HepG2 (cell line): ENCODE measurements at regions not wholly inside any gene's neighbourhood (a gene's known extent, or its start where the extent isn't known, plus 50 kb on each side); places are given as distances from the start of the nearest gene placed in this dataset.
A peak's percentile ranks its signal among the peaks of the same experiment; 100 is the strongest.

Experiments
- CCDC6 ChIP-seq: sonication (generic); formaldehyde crosslinking; IDR thresholded peaks from 2 replicates; pipeline ENCODE4 v1.8.1; 2022; ENCODE audit warnings: mild to moderate bottlenecking, missing genetic modification reagents, moderate library complexity
- FOSL2 ChIP-seq: sonication (generic); formaldehyde crosslinking; IDR thresholded peaks from 2 replicates; pipeline ENCODE4 v1.4.0; 2020; ENCODE audit warnings: missing genetic modification reagents
- GABPA ChIP-seq, 2 experiments: IDR thresholded peaks; 2 replicates each; pipeline ENCODE4 v1.6.1; 2011 to 2016; ENCODE audit warnings: low read depth in 2 of 2, low read length in 1 of 2, missing biosample characterization in 1 of 2, missing genetic modification characterization in 1 of 2
- HMGXB4 ChIP-seq, 2 experiments: sonication (generic) in 1 of 2; formaldehyde crosslinking in 1 of 2; IDR thresholded peaks; 2 replicates each; pipeline versions ENCODE4 v1.4.0 to v1.6.1; 2018 to 2020; ENCODE audit warnings: missing genetic modification reagents in 2 of 2, borderline replicate concordance in 1 of 2, low read depth in 1 of 2, mild to moderate bottlenecking in 1 of 2, missing biosample characterization in 1 of 2
- IKZF1 ChIP-seq: fragments of 450-650 bp; IDR thresholded peaks from 2 replicates; pipeline ENCODE4 v1.7.1; 2016
- MIER3 ChIP-seq: IDR thresholded peaks from 2 replicates; pipeline ENCODE4 v1.6.1; 2016; ENCODE audit warnings: missing compliant biosample characterization, borderline replicate concordance
- NCOR1 ChIP-seq: fragments of 200-600 bp; sonication (generic); IDR thresholded peaks from 2 replicates; pipeline ENCODE4 v1.7.0; 2017; ENCODE audit warnings: antibody characterized with exemption, low read length, borderline replicate concordance
- SALL2 ChIP-seq: sonication (generic); formaldehyde crosslinking; IDR thresholded peaks from 2 replicates; pipeline ENCODE4 v1.8.1; 2023; ENCODE audit warnings: mild to moderate bottlenecking, missing genetic modification reagents, inconsistent platforms
- SP4 ChIP-seq: sonication (generic); formaldehyde crosslinking; IDR thresholded peaks from 2 replicates; pipeline ENCODE4 v1.8.1; 2023; ENCODE audit warnings: mild to moderate bottlenecking, missing genetic modification reagents
- SUZ12 ChIP-seq: fragments of 150-350 bp; IDR thresholded peaks from 2 replicates; pipeline ENCODE4 v1.6.1; 2014; ENCODE audit warnings: low read depth, low read length
- U2AF1 ChIP-seq: fragments of 200-400 bp; formaldehyde crosslinking; optimal IDR thresholded peaks from 2 replicates; pipeline ENCODE3; 2017; ENCODE audit warnings: mild to moderate bottlenecking, low read depth, low read length
- ZBTB21 ChIP-seq: sonication (generic); formaldehyde crosslinking; IDR thresholded peaks from 2 replicates; pipeline ENCODE4 v1.4.0; 2020; ENCODE audit warnings: missing genetic modification reagents
- ZNF10 ChIP-seq: sonication (generic); formaldehyde crosslinking; IDR thresholded peaks from 2 replicates; pipeline ENCODE4 v1.4.0; 2020; ENCODE audit warnings: mild to moderate bottlenecking, low read depth, missing genetic modification reagents, borderline replicate concordance
- ZNF3 ChIP-seq: IDR thresholded peaks from 2 replicates; pipeline ENCODE4 v1.7.0; 2017; ENCODE audit warnings: inconsistent platforms
- ZNF44 ChIP-seq: sonication (generic); formaldehyde crosslinking; IDR thresholded peaks from 2 replicates; pipeline ENCODE4 v1.5.1; 2020; ENCODE audit warnings: mild to moderate bottlenecking, missing genetic modification reagents
- ZNF644 ChIP-seq: IDR thresholded peaks from 2 replicates; pipeline ENCODE4 v1.6.1; 2016; ENCODE audit warnings: low read depth
- ZNF687 ChIP-seq: sonication (generic); formaldehyde crosslinking; IDR thresholded peaks from 2 replicates; pipeline ENCODE4 v1.5.1; 2020; ENCODE audit warnings: mild to moderate bottlenecking, missing genetic modification reagents, moderate library complexity
- ZNF691 ChIP-seq: sonication (generic); formaldehyde crosslinking; IDR thresholded peaks from 2 replicates; pipeline ENCODE4 v1.4.0; 2020; ENCODE audit warnings: missing genetic modification reagents, low read depth, mild to moderate bottlenecking, borderline replicate concordance

- TF ChIP-seq ZNF687 (CRISPR knock-in tag) (peak; percentile 56; the same call in 1 of the 2 replicates), MIER3 (CRISPR knock-in tag) (peak; percentile 97), ZNF644 (CRISPR knock-in tag) (peak; percentile 100), HMGXB4 (CRISPR knock-in tag; IDR thresholded peaks at IDR 0.05; ENCODE audit: borderline replicate concordance in 1 of 2, low read depth in 1 of 2) (peak; percentile 28 to 75; a peak in 1 of 4 replicates), CCDC6 (CRISPR knock-in tag) (no peak; the same call in 1 of the 2 replicates), ZBTB21 (CRISPR knock-in tag) (no peak; the same call in 1 of the 2 replicates), ZNF691 (CRISPR knock-in tag) (peak; percentile 95; the same call in 1 of the 2 replicates), SALL2 (CRISPR knock-in tag) (peak; percentile 87), SP4 (CRISPR knock-in tag) (peak; percentile 10; the same call in 1 of the 2 replicates), FOSL2 (CRISPR knock-in tag) (peak; percentile 100), U2AF1 (no peak), SUZ12 (no peak), ZNF3 (CRISPR knock-in tag) (peak; percentile 43), IKZF1 (no peak), ZNF44 (CRISPR knock-in tag) (peak; percentile 81), GABPA (IDR thresholded peaks at IDR 0.05; ENCODE audit: low read depth, low read length) (no peak), GABPA (CRISPR knock-in tag; IDR thresholded peaks at IDR 0.05; ENCODE audit: low read depth) (no peak), NCOR1 (peak; percentile 58; the same call in 1 of the 2 replicates), ZNF10 (CRISPR knock-in tag) (no peak)
Observed at GRCh38 chr17:72580321-72581127, 459.7 kb downstream of the SOX9 start (continued).
